GM12801 (cell line): ENCODE measurements at regions not wholly inside any gene's neighbourhood (a gene's known extent, or its start where the extent isn't known, plus 50 kb on each side); places are given as distances from the start of the nearest gene placed in this dataset.

Experiments
- CTCF ChIP-seq: IDR thresholded peaks from one replicate; pipeline ENCODE4 v1.5.1; 2011; ENCODE audit warnings: control low read depth; ENCODE audit not compliant: insufficient read length; ENCODE audit errors: extremely low read depth

- TF ChIP-seq CTCF = no peak
These were observed 214.0 kb upstream of the ADGRL4 start for GRCh38 chr1:79220509-79220908.

GRCh38 chr1:79215311-79215710, 208.8 kb upstream of the ADGRL4 start:
- TF ChIP-seq CTCF = no peak

GRCh38 chr1:79207786-79208185, 201.3 kb upstream of the ADGRL4 start:
- TF ChIP-seq CTCF = no peak

GRCh38 chr1:79207331-79207730, 200.8 kb upstream of the ADGRL4 start:
- no peak for TF ChIP-seq CTCF

GRCh38 chr1:79204779-79205479, 198.4 kb upstream of the ADGRL4 start:
- no peak for TF ChIP-seq CTCF

GRCh38 chr1:79198832-79199231, 192.3 kb upstream of the ADGRL4 start:
- TF ChIP-seq CTCF = no peak

- TF ChIP-seq CTCF = no peak
These were observed 190.9 kb upstream of the ADGRL4 start for GRCh38 chr1:79197421-79197820.
